CD4-positive, alpha-beta T cell treated with Interleukin-21 for 1 hour (primary cell): ENCODE measurements at regions not wholly inside any gene's neighbourhood (a gene's known extent, or its start where the extent isn't known, plus 50 kb on each side); places are given as distances from the start of the nearest gene placed in this dataset.
A peak's percentile ranks its signal among the peaks of the same experiment; 100 is the strongest.
"Not testable (repeated sequence)": the region's sequence is repeated elsewhere in the genome, so short reads cannot be mapped to it uniquely, and the experiment has no call there.

Experiments used
- DNase-seq: peaks from one replicate; pipeline ENCODE4 v3.0.0-alpha.2; 2020

- DNase-seq = no peak
Measured at GRCh38 chr6:152811785-152812184, 61.2 kb downstream of the VIP start.

GRCh38 chr6:152815230-152815872 lies 64.8 kb downstream of the VIP start:
- no peak for DNase-seq

GRCh38 chr6:152816055-152816454 lies 65.5 kb downstream of the VIP start:
- DNase-seq = no peak

- no peak for DNase-seq
Measured at GRCh38 chr6:152821525-152821924, 70.9 kb downstream of the VIP start.

GRCh38 chr6:152824666-152825065 lies 74.1 kb downstream of the VIP start:
- no peak for DNase-seq

- no peak for DNase-seq
Measured at GRCh38 chr6:152828431-152828830, 77.8 kb downstream of the VIP start.

- DNase-seq = not testable (repeated sequence)
Measured at GRCh38 chr6:152834366-152834765, 83.8 kb downstream of the VIP start.

- DNase-seq = no peak
Measured at GRCh38 chr6:152836523-152836922, 85.9 kb downstream of the VIP start.

GRCh38 chr6:152845421-152845820 lies 94.8 kb downstream of the VIP start:
- no peak for DNase-seq

- no peak for DNase-seq
Measured at GRCh38 chr6:152846825-152847224, 96.2 kb downstream of the VIP start.

- DNase-seq = no peak
Measured at GRCh38 chr6:152848919-152849318, 98.3 kb downstream of the VIP start.

- DNase-seq = no peak
Measured at GRCh38 chr6:152854086-152854795, 103.6 kb downstream of the VIP start.

- no peak for DNase-seq
Measured at GRCh38 chr6:152858141-152858540, 107.5 kb downstream of the VIP start.

GRCh38 chr6:152859225-152859624 lies 108.6 kb downstream of the VIP start:
- no peak for DNase-seq

- peak; percentile 62 for DNase-seq
Measured at GRCh38 chr6:152863618-152864326, 113.2 kb downstream of the VIP start.

GRCh38 chr6:152874267-152874666 lies 108.6 kb downstream of the FBXO5 start:
- DNase-seq = no peak

- DNase-seq = no peak
Measured at GRCh38 chr6:152874846-152875568, 107.8 kb downstream of the FBXO5 start.

GRCh38 chr6:152879681-152880080 lies 103.2 kb downstream of the FBXO5 start:
- no peak for DNase-seq

- DNase-seq = no peak
Measured at GRCh38 chr6:152893187-152893586, 89.7 kb downstream of the FBXO5 start.

GRCh38 chr6:152896923-152897322 lies 85.9 kb downstream of the FBXO5 start:
- no peak for DNase-seq

GRCh38 chr6:152897807-152898399 lies 84.9 kb downstream of the FBXO5 start:
- peak; percentile 51 for DNase-seq

- no peak for DNase-seq
Measured at GRCh38 chr6:152904678-152905077, 78.2 kb downstream of the FBXO5 start.
